ENCODE measurements at regions not wholly inside any gene's neighbourhood (a gene's known extent, or its start where the extent isn't known, plus 50 kb on each side); places are given as distances from the start of the nearest gene placed in this dataset.
"Not testable (repeated sequence)": the region's sequence is repeated elsewhere in the genome, so short reads cannot be mapped to it uniquely, and the experiment has no call there.

DNA sequence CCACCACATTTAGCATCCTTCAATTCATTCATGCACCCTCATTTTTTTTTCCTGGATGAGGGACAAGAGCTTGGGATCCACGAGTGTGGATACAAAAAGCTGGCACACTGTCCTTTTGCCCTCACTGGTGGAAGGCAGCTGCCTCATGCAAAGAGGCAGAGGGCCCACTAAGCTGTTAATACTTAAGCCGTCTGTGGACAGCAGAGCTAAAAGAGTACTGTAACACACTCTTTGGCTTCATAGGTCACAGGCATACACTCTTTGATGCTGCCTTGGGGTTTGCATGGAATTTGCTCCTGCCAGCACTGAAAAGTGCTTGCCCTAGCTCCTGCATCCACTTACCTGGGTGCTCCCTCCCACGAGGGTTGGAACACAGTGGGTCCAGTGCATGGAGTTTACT, 978.4 kb upstream of the SPRY2 start:
- DNase-seq, result no peak

GRCh38 chr13:81318231-81319019, 977.5 kb upstream of the SPRY2 start:
- DNase-seq, result no peak

DNA sequence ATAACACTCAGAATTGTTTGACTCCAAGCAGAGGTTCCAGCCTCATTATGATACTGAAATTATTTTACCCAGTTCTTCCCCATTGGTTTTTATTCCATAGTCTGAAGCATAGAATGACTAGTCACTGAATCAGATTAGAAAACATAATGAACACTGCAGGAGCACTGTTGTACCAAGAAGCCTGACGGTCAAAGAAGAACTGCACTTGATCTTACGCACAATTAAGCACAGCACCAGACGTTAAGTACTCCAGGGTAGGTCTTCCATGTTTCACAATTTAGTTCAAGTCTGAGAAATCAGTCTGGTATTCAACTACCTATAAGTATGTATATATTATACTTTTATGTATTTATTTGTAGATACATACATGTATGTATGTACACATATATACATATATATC, 973.5 kb upstream of the SPRY2 start:
- DNase-seq, result no peak

- DNase-seq, result no peak
These were observed 965.0 kb upstream of the SPRY2 start for GRCh38 chr13:81305928-81306327.

- peak; percentile 5 for DNase-seq
These were observed 963.3 kb upstream of the SPRY2 start for GRCh38 chr13:81304121-81304659.

DNA sequence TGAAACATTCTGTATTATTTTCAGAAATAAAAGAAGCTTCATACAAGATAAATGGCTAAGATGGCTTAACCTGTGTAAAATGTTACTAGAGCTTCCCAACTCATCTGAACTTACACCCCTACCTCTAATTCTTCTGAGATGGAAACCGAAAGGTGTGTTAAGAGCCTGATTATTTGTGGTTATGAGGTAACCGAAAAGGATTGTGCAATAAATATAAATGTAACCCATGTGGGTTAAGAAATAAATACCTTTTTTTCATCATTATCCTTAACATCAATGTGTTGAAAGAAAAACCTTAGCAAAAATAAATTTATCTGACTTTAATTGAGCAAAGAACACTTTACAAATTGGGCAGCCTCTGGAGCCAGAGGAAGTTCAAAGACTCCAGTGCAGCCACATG, 961.8 kb upstream of the SPRY2 start:
- no peak for DNase-seq

- DNase-seq, result no peak
These were observed 961.2 kb upstream of the SPRY2 start for GRCh38 chr13:81302125-81302524.

DNA sequence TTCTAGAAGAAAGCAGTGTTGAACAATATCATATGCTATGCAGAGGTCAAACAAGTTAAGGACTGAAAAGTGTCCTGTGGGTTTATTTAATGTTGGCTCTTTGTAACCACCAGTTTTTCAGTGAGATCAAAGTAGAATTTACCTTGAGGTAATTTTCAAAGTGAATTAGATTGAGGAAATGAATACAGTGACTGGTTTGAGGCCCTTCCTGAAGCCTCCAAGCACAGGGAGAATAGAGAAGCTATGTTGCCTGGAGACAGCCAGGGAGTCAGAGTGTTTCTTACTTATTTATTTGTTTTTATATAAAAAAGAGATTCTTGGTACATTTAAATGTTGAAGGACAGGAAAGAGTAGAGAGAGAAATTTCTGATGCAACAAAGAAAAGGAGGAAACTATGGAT, 954.3 kb upstream of the SPRY2 start:
- DNase-seq, result no peak

- DNase-seq, result no peak
These were observed 952.8 kb upstream of the SPRY2 start for GRCh38 chr13:81293594-81294164.

DNA sequence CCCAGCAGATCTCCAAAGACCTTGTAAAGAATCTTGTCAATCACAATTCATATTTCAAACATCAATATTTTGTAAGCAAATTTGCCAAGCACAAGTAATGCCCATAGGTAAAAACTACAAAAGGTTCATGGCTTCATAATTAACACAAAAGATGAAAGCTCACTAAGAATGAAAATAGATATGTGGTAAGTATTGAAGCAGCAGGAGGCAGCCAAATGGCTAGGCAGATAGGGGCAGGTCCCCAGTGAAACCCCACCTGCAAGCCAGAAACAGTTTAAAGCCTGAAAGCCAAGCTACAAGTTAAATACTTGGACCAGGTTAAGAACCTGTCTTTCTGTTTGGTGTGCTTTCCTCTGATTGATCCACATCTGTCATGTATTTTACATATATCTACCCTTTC, 942.6 kb upstream of the SPRY2 start:
- DNase-seq, result no peak

DNA sequence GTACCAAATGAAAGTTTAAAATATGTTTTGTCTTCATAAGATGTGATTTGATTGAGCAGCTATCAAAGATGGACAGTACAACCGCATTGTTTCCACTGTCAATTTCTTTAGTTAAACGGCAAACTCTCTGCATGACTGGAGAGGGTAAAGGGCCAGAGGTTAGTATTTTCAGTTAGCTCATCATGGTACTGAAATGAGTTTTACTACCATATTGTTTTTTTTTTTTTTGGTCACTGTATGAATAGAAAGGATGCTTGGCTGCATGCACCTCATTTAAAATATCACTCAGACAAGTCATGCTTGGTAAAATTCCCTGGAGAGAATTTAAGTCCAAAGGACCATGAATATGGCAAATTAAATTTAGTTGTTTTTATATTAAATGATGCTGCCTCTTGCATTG, 942.1 kb upstream of the SPRY2 start:
- no peak for DNase-seq

DNA sequence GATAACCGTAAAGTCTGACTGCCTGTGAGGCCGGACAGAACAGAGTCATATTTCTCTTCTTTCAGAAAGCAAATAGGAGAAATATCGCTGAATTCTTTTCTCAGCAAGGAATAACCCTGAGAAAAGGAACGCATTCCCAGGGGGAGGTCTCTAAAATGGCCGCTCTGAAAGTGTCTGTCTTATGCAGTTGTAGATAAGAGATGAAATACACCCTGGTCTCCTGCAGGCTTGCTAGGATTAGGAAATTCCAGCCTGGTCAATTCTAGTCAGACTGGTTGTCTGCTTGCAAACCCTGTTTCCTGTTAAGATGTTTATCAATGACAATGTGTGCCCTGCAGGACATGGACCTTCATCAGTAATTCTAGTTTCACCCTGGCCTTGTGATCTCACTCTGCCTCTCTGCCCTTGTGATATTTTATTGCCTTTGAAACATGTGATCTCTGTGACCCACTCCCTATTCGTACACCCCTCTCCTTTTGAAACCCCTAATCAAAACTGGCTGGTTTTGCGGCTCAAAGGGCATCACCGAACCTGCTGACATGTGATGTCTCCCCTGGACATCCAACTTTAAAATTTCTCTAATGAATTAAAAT, 934.8 kb upstream of the SPRY2 start:
- DNase-seq, result no peak

DNA sequence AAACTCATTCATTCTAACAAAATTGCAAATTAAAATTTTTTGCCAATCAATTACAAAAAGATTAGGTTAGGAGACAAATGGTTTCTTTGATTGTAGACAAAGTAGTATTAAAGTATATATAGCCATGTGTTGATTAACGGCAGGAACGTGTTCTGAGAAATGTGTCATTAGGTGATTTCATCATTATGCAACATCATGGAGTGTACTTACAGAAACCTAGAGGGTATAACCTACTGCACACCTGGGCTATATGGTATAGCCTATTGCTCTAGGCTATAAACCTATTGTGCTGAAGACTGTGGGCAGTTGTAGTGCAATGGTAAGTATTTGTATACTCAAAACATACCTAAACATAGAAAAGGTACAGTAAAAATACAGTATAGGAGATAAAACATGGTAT, 906.8 kb upstream of the SPRY2 start:
- DNase-seq, result no peak

DNA sequence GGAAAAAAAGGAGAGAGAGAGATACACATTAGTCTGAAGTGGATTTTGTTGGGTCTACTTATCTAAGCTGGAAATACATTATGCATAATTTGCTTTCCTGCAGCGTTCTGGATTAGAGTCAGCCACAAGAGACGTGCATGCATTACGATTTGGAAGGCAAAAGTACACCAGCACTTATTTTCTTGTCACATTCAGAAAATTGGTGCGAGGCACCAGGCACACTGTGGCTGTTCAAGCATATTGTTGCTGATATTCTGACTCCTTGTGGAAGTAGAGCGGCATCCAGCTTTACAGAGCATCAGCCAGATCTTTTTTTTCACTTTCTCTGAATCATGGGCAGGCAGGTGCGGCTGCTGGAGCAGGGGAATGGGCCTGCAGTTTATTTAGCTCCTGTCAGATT, 905.6 kb upstream of the SPRY2 start:
- no peak for DNase-seq

GRCh38 chr13:81244011-81244410, 903.1 kb upstream of the SPRY2 start:
- DNase-seq, result no peak

DNA sequence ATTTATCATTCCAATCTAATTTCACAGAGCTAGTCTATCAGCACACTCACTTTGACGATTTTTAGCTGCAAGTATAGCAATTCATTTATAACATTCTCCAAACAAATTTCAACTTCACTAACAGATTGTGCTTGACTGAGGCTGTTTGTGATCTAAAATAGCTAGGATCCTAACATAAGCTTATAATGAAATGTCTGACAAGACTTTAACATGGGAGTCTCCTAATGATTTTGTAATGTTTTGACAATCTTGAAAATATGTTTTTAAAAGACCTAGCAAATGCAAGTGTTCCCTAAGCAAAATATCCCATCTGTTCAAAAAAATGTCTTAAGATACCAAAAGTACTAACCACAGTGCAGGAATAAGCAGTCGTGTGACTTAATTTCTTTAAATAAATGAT, 889.5 kb upstream of the SPRY2 start:
- no peak for DNase-seq

DNA sequence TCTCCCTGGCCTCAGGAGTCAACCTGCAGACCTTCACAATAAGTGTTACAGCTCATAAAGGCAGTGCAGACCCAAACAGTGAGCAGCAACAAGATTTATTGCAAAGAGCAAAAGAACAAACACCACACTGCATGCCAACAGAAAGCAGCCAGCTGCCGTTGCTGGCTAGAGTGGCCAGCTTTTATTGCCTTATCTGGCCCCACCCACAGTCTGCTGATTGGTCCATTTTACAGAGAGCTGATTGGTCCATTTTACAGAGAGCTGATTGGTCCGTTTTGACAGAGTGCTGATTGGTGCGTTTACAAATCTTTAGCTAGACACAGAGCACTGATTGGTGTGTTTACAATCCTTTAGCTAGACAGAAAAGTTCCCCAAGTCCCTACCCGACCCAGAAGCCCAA, 885.9 kb upstream of the SPRY2 start:
- DNase-seq, result not testable (repeated sequence)

- DNase-seq, result no peak
These were observed 883.4 kb upstream of the SPRY2 start for GRCh38 chr13:81224209-81224833.

DNA sequence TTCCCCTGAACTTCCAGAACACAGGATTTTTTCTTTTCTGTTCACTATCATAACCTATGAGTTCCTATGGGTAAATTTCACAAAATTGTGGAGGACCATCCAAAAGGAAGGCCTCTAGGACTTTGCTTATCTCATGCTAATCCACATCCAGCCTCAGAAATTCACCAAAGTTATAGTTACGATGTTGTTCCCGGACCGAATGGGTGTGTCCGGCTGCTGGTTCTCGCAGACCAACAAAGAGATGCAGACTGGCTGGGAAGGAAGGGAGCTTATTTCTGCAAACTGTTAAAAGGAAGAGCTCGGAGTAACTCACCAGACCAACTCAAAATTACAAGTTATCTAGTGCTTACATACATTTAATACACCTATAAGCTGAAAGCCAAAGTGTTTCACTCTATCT, 882.9 kb upstream of the SPRY2 start:
- no peak for DNase-seq

GRCh38 chr13:81211713-81212112, 870.8 kb upstream of the SPRY2 start:
- DNase-seq, result no peak

- peak; percentile 38 for DNase-seq
These were observed 866.7 kb upstream of the SPRY2 start for GRCh38 chr13:81207636-81208035.

- DNase-seq, result peak; percentile 16
These were observed 866.3 kb upstream of the SPRY2 start for GRCh38 chr13:81207231-81207630.

DNA sequence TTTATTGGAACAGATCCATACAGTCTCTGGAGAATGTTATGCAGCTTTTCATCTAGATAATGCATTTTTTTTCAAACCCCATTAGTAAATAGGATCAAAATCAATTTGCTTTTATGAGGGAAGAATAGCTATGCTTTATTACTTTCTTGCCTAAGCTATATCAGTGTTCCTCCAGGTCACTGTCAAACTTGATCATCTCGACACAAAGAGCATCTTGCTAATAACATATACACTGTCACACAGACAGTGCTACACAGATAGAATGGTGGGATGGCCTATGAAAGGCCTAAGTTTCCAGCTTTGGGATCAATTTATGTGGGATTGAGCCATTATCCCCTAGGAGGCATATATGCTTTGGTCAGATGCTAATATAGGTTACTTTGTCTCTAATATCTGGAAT, 862.9 kb upstream of the SPRY2 start:
- no peak for DNase-seq

DNA sequence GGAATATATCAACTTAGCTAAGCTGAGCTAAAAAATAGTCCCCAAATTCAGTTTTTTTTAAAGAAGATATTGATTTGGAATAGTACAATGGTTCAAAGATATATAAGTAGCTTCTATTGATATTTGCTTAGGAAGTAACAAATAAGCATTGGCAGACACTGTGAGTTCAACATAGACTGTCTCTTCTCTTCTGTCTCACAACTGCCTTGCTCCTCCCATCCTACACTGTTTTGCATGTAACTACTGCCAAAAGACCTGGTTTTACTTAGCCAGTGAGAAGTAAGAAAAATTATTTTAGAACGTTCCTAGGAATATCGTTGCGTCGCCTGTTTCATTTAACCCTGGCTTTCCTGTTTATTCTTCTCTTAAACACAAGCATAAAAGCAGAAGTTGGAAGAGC, 859.0 kb upstream of the SPRY2 start:
- DNase-seq, result no peak

Data from HCEC 1CT (cell line).